ENCODE measurements at regions not wholly inside any gene's neighbourhood (a gene's known extent, or its start where the extent isn't known, plus 50 kb on each side); places are given as distances from the start of the nearest gene placed in this dataset.

- CTCF ChIA-PET = no interaction called here
These were observed 460.9 kb upstream of the LRRC4C start for GRCh38 chr11:41920374-41920773.

GRCh38 chr11:41921746-41922390, 462.4 kb upstream of the LRRC4C start:
- CTCF ChIA-PET = no interaction called here
- POLR2A ChIA-PET = no interaction called here
- H3K27me3 ChIP-seq (ENCODE audit: control insufficient read depth, insufficient read depth, low read length) = no peaks in the 10 kb centered on the region
- H3K27ac ChIP-seq (ENCODE audit: low read depth, low read length) = no peak overlapping the region
- TF ChIP-seq CTCF (IDR thresholded peaks at IDR 0.05; ENCODE audit: low read depth, low read length) = no peak
- no peak for DNase-seq (ENCODE audit: low read depth, low spot score)
- no peak overlapping the region for H3K4me3 ChIP-seq (ENCODE audit: low read depth, low read length)
- peaks cover 14% of the 10 kb centered on the region for H3K9me3 ChIP-seq (ENCODE audit: control insufficient read depth, insufficient read depth, low read length)

More at GRCh38 chr11:41920374-41920773, 460.9 kb upstream of the LRRC4C start:
- POLR2A ChIA-PET = no interaction called here
- TF ChIP-seq CTCF (IDR thresholded peaks at IDR 0.05; ENCODE audit: low read depth, low read length) = no peak
- Histone ChIP-seq H3K4me3 (ENCODE audit: low read depth, low read length) (no peak overlapping the region), H3K9me3 (ENCODE audit: control insufficient read depth, insufficient read depth, low read length) (peaks cover 14% of the 10 kb centered on the region), H3K27me3 (ENCODE audit: control insufficient read depth, insufficient read depth, low read length) (no peaks in the 10 kb centered on the region), H3K27ac (ENCODE audit: low read depth, low read length) (no peak overlapping the region)
- DNase-seq (ENCODE audit: low read depth, low spot score) = no peak

GRCh38 chr11:41926339-41926738, 466.9 kb upstream of the LRRC4C start:
- TF ChIP-seq CTCF (IDR thresholded peaks at IDR 0.05; ENCODE audit: low read depth, low read length) = no peak
- no peaks in the 10 kb centered on the region for H3K27me3 ChIP-seq (ENCODE audit: control insufficient read depth, insufficient read depth, low read length)
- no peak overlapping the region for H3K4me3 ChIP-seq (ENCODE audit: low read depth, low read length)
- H3K27ac ChIP-seq (ENCODE audit: low read depth, low read length) = no peak overlapping the region
- ChIA-PET CTCF (no interaction called here), POLR2A (no interaction called here)
- H3K9me3 ChIP-seq (ENCODE audit: control insufficient read depth, insufficient read depth, low read length) = 0 out of 2 replicates have a peak, but pooled peaks cover 3% of the 10 kb centered on the region
- DNase-seq (ENCODE audit: low read depth, low spot score) = no peak

GRCh38 chr11:41935241-41935640, 475.8 kb upstream of the LRRC4C start:
- DNase-seq (ENCODE audit: low read depth, low spot score) = no peak
- Histone ChIP-seq H3K27ac (ENCODE audit: low read depth, low read length) (no peak overlapping the region), H3K4me3 (ENCODE audit: low read depth, low read length) (no peak overlapping the region), H3K27me3 (ENCODE audit: control insufficient read depth, insufficient read depth, low read length) (no peaks in the 10 kb centered on the region), H3K9me3 (ENCODE audit: control insufficient read depth, insufficient read depth, low read length) (peaks cover 6% of the 10 kb centered on the region; the same call in 1 of the 2 replicates)
- ChIA-PET CTCF (no interaction called here), POLR2A (no interaction called here)
- no peak for TF ChIP-seq CTCF (IDR thresholded peaks at IDR 0.05; ENCODE audit: low read depth, low read length)

GRCh38 chr11:41935795-41936194, 476.3 kb upstream of the LRRC4C start:
- POLR2A ChIA-PET = no interaction called here
- CTCF ChIA-PET = no interaction called here
- DNase-seq (ENCODE audit: low read depth, low spot score) = no peak
- peaks cover 6% of the 10 kb centered on the region; the same call in 1 of the 2 replicates for H3K9me3 ChIP-seq (ENCODE audit: control insufficient read depth, insufficient read depth, low read length)
- H3K27me3 ChIP-seq (ENCODE audit: control insufficient read depth, insufficient read depth, low read length) = no peaks in the 10 kb centered on the region
- no peak for TF ChIP-seq CTCF (IDR thresholded peaks at IDR 0.05; ENCODE audit: low read depth, low read length)
- H3K27ac ChIP-seq (ENCODE audit: low read depth, low read length) = no peak overlapping the region
- no peak overlapping the region for H3K4me3 ChIP-seq (ENCODE audit: low read depth, low read length)
